NCI-H1694 (cell line): ENCODE measurements at regions not wholly inside any gene's neighbourhood (a gene's known extent, or its start where the extent isn't known, plus 50 kb on each side); places are given as distances from the start of the nearest gene placed in this dataset.
"Not testable (repeated sequence)": the region's sequence is repeated elsewhere in the genome, so short reads cannot be mapped to it uniquely, and the experiment has no call there.

ENCODE experiments used
- DNase-seq: peaks from one replicate; lab custom pipeline; 2025; lab: John Stamatoyannopoulos, UW

DNA sequence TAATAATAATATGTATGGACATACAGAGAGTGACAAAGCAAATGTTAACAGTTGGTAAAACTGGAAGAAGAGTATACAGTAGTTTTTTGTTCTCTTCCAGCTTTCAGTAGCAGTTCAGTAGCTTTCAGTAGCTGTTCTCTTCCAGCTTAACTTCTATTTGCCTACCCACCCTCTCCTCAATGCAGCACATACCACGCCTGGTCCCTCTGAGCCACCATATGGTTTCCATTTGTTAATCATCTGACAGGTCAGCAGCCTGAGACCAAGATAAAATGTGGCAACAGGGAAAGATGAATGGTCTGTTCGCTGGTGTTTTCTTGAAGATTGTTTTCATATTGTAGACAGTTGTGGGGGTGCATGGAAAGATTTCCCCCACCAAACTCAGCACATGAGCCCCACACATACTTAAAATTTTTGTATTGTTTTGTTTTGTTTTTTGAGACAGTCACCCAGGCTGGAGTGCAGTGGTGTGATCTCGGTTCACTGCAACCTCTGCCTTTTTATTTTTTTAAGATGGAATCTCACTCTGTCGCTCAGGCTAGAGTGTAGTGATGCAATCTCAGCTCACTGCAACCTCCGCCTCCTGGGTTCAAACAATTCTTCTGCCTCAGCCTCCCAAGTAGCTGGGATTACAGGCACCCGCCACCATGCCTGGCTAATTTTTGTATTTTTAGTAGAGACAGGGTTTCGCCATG is 56.8 kb downstream of the ATP6V0E2 start:
- not testable (repeated sequence) for DNase-seq

DNA sequence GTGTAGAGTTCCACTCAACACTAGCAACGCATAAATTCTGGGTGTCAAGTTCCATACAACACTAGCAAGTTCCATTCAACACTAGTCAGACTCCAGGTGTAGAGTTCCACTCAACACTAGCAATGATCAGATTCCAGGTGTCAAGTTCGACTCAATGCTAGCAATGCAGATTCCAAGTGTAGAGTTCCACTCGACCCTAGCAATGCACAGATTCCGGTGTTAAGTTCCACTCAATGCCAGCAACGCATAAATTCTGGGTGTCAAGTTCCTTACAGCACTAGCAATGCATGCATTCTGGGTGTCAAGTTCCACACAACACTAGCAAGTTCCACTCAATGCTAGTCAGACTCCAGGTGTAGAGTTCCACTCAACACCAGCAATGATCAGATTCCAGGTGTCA is 60.0 kb downstream of the ATP6V0E2 start:
- DNase-seq = not testable (repeated sequence)

DNA sequence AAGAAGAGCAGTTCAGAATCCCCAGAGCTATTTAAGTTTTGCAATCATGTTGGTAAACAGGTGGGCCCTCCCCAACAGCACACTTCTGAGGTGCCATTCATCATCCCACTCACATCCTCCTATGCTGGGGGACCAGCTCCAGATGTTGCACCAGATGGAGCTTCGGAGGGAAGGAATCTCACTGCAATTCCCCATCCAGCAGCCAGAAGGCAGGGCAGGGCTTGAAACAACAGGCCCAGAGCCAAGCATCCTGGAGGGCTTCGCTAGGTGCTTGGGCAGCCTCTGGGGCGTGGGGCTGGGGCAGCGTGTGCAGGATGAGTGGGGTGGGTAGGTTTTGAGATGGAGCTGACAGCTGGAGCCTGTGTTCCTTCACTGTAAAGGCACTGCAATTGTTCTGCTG is 73.6 kb downstream of the ATP6V0E2 start:
- not testable (repeated sequence) for DNase-seq

DNA sequence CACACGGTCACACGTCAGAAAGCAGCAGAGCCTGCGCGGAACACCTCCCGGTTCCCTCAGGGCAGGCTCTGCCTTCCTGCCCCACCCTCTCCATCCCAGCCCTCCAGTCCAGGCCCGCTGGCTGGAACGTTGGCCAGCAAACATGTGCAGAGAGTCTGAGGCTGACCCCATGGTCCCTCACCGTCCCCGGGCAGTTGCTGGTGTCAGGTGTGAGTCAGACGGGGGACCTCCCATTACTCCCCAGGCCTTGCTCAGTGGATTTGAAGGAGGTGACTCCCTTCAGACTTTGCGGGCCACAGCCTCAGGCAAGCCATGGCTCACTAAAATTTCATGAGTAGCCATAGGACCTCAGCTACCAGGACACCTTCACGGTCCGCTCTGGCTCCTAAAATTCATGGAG is 74.7 kb downstream of the ATP6V0E2 start:
- not testable (repeated sequence) for DNase-seq

DNA sequence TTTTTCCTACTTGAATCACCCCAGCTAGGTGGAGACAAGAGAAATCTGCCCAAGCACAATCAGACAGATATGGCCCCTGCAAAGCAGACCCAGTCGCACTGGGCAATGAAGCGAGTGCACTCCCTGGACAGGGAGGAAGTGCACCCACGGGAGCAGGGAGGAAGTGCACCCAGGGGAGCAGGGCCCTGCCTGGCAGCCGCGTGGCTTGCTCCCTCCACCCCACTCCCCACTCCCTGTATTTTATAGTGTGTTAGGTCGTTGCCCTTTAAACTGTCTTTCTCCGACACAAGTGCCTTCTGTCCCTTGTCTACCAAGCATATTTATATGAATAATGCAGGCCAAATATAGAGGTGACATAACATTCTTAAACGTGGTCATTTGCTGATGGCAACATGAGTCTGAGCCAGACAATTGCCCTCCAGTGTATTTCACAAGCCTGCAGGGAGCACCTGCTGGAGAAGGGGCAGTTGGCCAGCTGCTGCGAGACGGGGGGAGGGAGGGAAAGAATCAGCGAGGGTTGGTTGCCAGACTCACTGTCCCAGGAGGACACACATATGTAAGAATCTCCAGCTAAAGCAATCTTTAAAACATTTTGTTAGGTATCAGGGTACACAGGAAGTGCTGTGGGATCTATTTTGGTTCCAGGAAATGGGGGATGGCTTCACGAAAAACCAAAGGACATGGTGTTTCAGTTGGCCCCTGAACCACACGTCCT is 76.3 kb downstream of the ATP6V0E2 start:
- not testable (repeated sequence) for DNase-seq

DNA sequence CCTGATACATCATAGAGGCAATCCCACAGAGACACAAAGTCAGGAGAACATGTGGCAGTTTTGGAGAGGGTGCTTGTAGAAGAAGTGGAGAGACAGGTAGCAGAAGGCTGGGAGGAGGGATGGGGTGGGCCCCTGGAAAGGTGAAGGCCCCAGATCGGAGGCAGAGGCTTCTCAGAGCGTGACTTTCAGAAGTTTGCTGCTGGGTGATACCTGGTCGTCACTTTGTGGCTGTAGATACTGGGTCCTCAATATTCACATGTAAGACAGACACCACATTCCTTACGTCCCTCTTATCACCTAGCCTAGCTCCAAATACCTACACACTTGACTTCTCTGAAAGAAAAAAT is 76.8 kb downstream of the ATP6V0E2 start:
- not testable (repeated sequence) for DNase-seq

DNA sequence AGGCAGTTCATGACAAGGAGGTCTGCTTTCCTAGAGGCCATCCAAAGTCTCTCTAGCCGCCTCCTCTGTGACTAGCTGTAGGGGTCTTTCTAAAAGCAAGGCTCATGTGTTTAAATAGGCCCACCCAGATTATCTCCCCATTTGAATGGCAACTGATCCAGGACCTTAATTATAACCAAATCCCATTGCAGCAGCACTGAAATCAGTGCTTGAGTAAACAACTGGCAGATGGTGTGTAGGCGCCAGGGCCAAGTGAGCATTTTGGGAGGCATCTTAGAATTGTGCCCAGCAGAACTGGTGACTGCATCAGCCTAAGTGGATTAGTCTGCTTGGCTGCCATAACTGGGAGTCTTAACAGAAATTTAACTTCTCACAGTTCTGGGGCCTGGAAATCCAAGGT is 77.8 kb downstream of the ATP6V0E2 start:
- peak; percentile 71 for DNase-seq

DNA sequence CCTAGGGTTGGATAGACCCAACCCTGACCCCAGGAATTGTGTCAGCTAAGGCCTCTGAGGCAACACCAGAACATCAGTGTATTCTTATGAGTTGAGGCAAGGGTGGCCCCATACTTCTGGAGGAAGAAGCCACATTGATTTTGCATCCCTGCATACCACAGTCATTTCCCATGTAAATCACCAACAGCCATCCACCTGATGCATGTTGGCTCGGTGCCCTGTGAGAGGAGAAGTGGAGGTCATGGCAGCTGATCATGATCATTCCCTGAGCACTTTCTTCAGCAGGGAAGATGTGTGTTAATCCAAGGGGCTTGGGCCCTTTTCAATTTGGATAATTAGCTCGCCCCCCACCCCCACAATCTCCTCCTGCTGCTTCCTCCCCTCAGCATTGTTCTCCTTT is 85.1 kb downstream of the ATP6V0E2 start:
- peak; percentile 54 for DNase-seq

DNA sequence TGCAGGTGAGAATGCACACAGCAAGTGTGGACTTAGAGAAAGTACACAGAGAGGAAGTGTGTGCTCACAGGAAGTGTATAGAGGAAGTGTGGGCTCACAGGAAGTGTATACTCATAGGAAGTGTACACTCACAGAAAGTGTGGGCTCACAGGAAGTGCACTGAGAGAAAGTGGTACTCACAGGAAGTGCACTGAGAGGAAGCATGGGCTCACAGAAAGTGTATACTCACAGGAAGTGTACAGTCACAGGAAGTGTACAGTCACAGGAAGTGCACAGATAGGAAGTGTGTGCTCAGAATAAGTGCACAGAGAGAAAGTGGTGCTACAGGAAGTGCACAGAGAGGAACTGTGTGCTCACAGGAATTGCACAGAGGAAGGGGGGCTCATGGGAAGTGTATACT is 87.1 kb downstream of the ATP6V0E2 start:
- DNase-seq = not testable (repeated sequence)

DNA sequence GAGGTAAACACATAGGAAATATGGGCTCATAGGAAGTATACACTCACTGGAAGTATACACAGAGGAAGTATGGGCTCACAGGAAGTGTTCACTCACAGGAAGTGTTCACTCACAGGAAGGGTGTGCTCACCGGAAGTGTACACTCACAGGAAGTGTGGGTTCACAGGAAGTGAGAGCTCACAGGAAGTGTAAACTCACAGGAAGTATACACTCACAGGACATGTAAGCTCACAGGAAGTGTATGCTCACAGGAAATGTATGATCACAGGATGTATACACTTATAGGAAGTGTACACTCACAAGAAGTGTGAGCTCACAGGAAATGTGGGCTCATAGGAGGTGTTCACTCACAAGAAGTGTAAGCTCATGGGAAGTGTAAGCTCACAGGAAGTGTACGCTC is 88.1 kb downstream of the ATP6V0E2 start:
- not testable (repeated sequence) for DNase-seq

DNA sequence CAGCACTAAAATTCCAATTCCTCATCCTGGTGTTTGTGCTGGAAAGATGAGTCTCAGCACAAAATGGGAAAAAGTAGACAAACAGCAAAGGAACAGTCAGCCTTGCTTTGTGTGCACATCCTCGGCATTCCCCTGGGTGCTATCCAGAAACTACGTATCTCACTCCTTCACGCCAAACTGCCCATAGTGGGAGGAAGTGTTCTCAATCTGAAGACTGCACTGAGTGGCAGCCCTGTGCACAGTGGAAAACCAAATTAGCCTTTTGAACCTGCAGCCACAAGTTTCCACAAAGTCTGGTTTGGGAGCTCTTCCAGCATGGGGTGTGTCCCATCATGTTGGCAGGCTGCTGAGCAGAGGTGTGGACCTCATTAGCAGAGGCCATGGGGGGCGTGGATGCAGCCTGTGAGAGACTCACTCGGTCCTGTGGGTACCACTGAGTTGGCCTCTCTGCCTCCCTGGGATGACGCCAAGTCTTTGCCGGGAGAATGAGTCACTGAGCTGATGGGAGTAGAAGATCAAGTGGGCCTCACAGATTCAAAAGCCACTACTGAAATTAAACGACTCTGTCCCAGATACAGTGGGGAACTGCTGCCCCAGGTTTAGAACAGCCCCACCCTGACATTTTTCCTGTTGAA is 89.0 kb downstream of the ATP6V0E2 start:
- DNase-seq = not testable (repeated sequence)

DNA sequence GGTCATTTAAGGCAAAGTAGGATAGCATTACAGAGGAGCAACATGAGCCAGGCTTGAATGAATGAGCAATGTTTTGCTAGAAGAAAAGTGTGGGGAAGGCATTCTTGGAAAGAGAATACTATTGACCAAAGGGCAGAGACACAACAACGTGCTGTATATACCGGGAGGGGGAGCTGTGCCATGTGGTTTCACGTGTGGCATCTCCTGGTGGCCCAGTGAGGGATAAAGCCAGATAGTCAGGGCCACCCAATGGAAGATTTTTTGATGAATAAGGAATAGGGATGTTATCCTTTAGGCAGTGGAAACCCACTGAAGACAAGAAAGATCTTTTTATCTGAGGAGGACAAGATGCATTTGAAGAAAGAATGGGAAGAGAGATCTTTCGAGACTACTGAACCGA is 90.2 kb downstream of the ATP6V0E2 start:
- not testable (repeated sequence) for DNase-seq

DNA sequence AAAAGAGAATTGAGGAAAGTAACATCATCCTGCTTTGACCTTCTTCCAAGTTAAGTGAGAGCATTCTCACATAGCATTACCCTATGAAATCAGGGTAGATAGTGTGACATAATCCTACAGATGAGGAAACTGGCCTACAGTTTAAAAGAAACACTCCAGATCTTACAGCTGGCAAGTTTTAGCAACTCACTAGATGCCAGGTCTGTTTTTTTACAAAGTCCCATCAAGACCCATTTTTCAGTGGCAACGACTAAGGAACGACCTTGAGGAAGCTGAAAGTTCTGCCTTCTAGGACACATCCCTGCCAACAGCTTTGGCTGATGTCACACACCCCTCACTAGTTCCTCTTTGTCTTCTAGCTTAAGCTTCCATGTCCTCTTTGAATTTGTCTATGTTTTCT is 92.7 kb downstream of the ATP6V0E2 start:
- not testable (repeated sequence) for DNase-seq

DNA sequence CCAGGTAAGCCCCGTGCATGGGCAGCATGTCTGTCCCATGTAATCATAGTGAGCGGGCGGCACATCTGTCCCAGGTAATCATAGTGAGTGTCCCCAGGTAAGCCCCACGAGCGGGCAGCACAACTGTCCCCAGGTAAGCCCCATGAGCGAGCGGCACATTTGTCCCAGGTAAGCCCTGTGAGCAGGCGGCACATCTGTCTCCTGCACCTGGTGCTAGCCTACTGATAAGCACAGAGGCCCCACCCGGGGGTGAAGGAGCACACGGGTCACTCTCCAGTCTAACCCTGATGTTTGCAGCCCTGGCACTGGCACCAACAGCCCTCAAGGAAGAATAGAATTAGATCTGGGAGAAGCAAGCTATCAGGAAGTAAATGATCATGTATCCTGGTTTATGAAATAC is 99.2 kb downstream of the ATP6V0E2 start:
- not testable (repeated sequence) for DNase-seq

DNA sequence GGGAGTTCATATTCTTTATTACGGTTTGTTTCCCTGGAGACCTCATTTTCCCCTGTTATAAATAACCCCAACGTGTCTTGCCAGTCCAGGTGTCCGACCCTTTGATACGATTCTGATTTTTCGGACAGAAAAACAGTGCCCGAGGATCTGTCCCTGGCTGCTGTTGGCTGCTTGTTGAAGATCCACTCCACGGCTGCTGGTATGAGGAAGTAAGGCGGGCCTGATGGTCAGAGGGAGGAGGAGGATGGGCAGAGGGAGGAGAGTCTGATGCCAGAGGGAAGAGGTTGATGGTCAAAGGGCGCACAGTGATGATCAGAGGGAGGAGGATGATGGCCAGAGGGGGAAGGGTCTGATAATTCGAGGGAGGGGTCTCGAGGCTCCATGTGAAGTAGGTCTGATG is 99.9 kb downstream of the ATP6V0E2 start:
- not testable (repeated sequence) for DNase-seq

DNA sequence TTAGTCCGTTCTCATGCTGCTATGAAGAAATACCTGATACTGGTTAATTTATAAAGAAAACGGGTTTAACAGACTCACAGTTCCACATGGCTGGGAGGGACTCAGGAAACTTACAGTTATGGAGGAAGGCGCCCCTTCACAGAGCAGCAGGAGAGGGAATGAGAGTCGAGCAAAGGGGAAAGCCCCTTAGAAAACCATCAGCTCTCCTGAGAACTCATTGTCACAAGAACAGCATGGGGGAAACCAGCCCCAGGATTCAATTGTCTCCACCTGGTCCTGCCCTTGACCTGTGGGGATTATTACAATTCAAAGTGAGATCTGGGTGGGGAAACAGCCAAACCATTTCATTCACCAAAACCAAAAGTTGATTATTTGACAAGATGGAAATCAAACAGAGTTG is 101.8 kb downstream of the ATP6V0E2 start:
- DNase-seq = not testable (repeated sequence)

DNA sequence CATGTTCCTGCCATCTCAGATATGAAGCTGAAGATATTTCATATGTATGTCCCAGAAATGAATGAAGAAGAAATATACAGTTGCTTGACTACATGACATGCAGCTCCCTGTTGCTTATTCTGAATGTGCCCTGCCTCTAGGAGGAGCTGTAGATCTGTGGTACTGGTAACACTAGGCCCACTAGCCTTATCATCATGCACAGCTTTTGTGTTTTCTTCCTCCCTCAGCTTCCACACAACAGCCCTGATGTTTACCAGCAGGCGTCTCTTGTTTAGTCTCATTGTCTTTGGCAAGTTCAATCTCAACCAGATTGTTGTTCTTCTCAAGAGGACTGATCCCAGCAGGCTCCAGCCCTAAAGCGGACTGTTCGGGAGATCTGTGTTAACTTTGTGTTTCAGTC is 104.8 kb downstream of the ATP6V0E2 start:
- not testable (repeated sequence) for DNase-seq

DNA sequence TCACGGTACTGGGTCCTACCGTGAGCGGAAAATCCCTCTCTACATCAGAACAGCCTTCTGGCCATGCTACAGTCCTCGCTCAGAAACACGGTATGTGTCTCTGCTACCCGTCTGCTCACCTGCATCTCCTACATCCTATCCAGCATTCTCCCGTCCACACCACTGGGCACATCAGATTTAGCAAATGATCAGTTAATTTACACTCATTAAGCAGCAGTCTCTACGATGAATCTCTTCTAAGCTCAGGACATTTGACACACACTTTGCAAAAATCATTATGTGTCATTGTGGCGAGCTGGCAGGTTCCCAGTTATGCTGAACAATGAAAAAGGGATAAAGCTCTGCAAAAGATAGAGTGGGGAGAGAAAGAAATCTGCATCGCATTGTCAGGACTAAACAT is 105.2 kb downstream of the ATP6V0E2 start:
- not testable (repeated sequence) for DNase-seq

DNA sequence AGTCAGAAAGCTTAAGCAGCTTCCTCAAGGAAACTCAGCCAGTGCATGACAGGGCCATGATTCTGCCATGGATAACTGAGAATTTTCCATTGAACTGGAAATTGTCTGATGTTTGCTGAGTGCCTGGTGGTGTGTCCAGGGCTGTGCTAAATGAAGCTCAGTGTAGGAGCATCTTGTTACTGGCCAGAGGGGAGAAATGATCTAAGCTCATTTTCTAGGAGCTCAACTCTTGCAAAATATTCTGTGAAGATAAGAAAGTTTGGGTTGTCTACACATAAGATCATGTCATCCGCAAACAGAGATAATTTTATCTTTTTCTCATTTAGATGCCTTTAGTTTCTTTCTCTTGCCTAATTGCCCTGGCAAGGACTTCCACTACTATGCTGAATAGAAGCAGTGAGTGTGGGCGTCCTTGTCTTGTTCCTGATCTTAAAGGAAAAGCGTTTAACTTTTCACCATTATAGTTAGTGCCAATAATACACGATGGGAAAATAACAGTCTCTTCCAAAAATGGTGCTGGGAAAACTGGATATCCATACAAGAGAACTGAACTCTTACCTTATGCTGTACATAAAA is 108.9 kb downstream of the ATP6V0E2 start:
- not testable (repeated sequence) for DNase-seq

DNA sequence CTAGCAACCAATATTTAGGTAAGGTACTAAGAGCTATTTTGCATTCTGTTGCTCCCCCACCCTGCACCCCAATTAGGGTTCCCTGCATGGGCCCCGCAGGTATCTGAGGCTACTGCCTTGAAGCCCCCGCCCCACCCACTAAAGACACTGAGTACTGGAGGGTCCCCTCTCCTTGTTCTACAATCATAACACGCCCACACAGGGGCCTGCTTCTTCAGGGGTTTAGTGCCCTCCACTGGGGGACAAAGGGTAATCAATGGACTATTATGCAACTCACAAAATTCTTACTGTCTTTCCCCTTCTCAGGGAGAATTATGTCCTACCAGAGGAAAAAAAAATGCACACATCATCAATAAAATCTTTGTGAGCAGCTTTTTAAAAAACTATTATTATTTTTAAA is 113.1 kb downstream of the ATP6V0E2 start:
- DNase-seq = not testable (repeated sequence)

DNA sequence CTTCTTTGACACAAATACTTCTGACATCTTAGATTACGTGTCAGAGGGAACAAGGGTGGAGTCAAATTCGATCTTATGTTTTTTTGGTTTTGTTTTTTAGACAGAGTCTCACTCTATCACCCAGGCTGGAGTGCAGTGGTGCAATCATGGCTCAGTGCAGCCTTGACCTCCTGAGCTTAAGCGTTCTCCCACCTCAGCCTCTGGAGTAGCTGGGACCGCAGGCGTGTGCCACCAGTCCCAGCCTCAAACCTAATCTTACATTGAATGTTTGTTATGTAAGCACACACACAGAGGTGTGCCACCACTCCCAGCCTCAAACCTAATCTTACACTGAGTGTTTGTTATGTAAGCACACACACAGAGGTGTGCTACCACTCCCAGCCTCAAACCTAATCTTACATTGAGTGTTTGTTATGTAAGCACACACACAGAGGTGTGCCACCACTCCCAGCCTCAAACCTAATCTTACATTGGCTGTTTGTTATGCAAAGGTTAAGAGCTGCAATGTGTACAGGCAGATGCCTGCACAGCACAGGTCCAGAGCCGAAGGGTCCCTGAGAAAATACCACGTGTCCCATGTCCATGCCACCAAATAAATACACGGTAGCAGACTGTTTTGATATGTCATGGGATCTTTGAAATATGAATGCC is 118.0 kb downstream of the ATP6V0E2 start:
- not testable (repeated sequence) for DNase-seq

DNA sequence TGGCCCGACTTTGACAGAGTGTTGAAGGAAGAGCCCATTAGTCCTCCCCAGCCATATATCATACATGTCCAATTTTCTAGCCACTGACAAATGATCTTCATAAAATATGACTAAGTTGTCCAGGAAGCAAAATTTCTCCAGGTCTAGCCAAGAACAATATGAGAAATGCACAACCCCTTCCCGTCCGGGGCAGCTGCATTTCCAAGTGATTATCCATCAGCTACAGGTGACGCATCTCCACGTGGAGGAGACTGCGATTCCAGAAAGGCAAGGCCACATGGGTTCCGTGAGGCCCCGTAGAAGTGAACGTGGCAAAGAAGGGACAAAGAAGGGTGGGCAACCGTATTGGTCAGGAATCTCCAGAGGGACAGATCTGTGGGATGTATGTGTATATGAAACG is 118.6 kb downstream of the ATP6V0E2 start:
- not testable (repeated sequence) for DNase-seq
